ENCODE measurements at regions not wholly inside any gene's neighbourhood (a gene's known extent, or its start where the extent isn't known, plus 50 kb on each side); places are given as distances from the start of the nearest gene placed in this dataset.
"Not testable (repeated sequence)": the region's sequence is repeated elsewhere in the genome, so short reads cannot be mapped to it uniquely, and the experiment has no call there.

- not testable (repeated sequence) for TF ChIP-seq CTCF, POLR2A (IDR thresholded peaks at IDR 0.05)
Measured at GRCh38 chr1:199032479-199032878, 393.6 kb downstream of the PTPRC start.
